ENCODE measurements at regions not wholly inside any gene's neighbourhood (a gene's known extent, or its start where the extent isn't known, plus 50 kb on each side); places are given as distances from the start of the nearest gene placed in this dataset.

DNA sequence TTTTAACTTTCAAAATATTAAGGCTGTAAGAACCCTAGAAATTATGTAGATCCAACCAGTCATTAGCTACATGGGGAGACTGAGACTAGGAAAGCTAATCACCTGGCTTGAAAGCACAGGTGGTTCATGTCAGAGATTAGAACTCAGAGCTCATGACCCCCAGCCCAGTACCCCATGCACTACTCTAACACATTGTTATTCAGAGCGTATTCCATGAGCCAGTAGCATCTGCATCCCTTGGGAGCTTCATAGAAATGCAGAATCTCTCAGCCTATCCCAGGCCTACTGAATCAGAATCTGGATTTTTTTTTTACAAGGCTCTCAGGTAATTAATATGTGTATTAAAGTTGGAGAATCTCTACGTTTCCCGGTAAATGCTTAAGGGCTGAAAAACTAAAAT, 161.7 kb downstream of the BTG1 start:
- no peaks in the 10 kb centered on the region for H3F3A ChIP-seq (ENCODE audit: insufficient read depth)
- H3K36me3 ChIP-seq (ENCODE audit: low read length): no peaks in the 10 kb centered on the region
- TF ChIP-seq, protein P1, sequence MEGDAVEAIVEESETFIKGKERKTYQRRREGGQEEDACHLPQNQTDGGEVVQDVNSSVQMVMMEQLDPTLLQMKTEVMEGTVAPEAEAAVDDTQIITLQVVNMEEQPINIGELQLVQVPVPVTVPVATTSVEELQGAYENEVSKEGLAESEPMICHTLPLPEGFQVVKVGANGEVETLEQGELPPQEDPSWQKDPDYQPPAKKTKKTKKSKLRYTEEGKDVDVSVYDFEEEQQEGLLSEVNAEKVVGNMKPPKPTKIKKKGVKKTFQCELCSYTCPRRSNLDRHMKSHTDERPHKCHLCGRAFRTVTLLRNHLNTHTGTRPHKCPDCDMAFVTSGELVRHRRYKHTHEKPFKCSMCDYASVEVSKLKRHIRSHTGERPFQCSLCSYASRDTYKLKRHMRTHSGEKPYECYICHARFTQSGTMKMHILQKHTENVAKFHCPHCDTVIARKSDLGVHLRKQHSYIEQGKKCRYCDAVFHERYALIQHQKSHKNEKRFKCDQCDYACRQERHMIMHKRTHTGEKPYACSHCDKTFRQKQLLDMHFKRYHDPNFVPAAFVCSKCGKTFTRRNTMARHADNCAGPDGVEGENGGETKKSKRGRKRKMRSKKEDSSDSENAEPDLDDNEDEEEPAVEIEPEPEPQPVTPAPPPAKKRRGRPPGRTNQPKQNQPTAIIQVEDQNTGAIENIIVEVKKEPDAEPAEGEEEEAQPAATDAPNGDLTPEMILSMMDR (IDR thresholded peaks at IDR 0.05; ENCODE audit: insufficient read depth, low read length, poor library complexity, severe bottlenecking): no peak
- TF ChIP-seq EZH2phosphoT487 (conservative IDR thresholded peaks at IDR 0.05; ENCODE audit: low read length): no peak
- no peak overlapping the region for H3K4me3 ChIP-seq (ENCODE audit: insufficient read depth, low read length, poor library complexity, severe bottlenecking)
- no peaks in the 10 kb centered on the region for H3K9me3 ChIP-seq (ENCODE audit: insufficient read depth, low read length)
- no peaks in the 10 kb centered on the region for H4K20me1 ChIP-seq (ENCODE audit: low read depth, low read length)
- H3K9me2 ChIP-seq (replicated peaks; ENCODE audit: insufficient read depth, low read length): no peaks in the 10 kb centered on the region
- no peaks in the 10 kb centered on the region for H3K79me2 ChIP-seq (ENCODE audit: insufficient read depth, low read length)
- no peak overlapping the region for H3K27ac ChIP-seq (ENCODE audit: low read depth, low read length)
- no peak overlapping the region for H3K9ac ChIP-seq (ENCODE audit: low read length)
- H3K4me2 ChIP-seq (ENCODE audit: low read depth, low read length, poor library complexity, severe bottlenecking): no peak overlapping the region
- no peak overlapping the region for H2AFZ ChIP-seq (ENCODE audit: low read depth, low read length, severe bottlenecking)
- H3K27me3 ChIP-seq (ENCODE audit: low read length): no peaks in the 10 kb centered on the region

DNA sequence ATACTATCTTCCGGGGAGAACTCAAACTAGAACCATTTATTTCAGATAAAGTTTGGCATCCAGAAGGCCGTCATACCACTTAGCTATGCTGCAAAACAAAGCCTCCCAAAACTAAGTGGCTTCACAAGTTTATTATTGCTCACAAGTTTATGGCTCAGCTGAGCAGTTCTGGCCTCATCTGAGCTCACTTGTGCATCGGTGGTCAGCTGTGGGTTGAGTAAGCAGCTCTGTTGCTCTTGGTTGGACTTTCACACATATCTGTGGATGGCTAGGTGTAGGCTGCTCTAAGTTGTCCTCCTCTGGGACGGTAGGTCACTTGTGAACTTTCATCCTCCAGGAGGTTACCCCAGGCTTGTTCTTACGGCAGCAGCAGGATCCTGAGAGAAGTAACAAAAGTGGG, 162.7 kb downstream of the BTG1 start:
- no peak overlapping the region for H3K9ac ChIP-seq (ENCODE audit: low read length)
- no peak overlapping the region for H3K4me3 ChIP-seq (ENCODE audit: insufficient read depth, low read length, poor library complexity, severe bottlenecking)
- H3K36me3 ChIP-seq (ENCODE audit: low read length): no peaks in the 10 kb centered on the region
- H3K27ac ChIP-seq (ENCODE audit: low read depth, low read length): no peak overlapping the region
- H2AFZ ChIP-seq (ENCODE audit: low read depth, low read length, severe bottlenecking): no peak overlapping the region
- no peaks in the 10 kb centered on the region for H3K9me3 ChIP-seq (ENCODE audit: insufficient read depth, low read length)
- H3K9me2 ChIP-seq (replicated peaks; ENCODE audit: insufficient read depth, low read length): no peaks in the 10 kb centered on the region
- TF ChIP-seq, protein P1 (IDR thresholded peaks at IDR 0.05; ENCODE audit: insufficient read depth, low read length, poor library complexity, severe bottlenecking): no peak
- no peak for TF ChIP-seq EZH2phosphoT487 (conservative IDR thresholded peaks at IDR 0.05; ENCODE audit: low read length)
- no peak overlapping the region for H3K4me2 ChIP-seq (ENCODE audit: low read depth, low read length, poor library complexity, severe bottlenecking)
- H3F3A ChIP-seq (ENCODE audit: insufficient read depth): no peaks in the 10 kb centered on the region
- no peaks in the 10 kb centered on the region for H3K79me2 ChIP-seq (ENCODE audit: insufficient read depth, low read length)
- no peaks in the 10 kb centered on the region for H4K20me1 ChIP-seq (ENCODE audit: low read depth, low read length)
- H3K27me3 ChIP-seq (ENCODE audit: low read length): no peaks in the 10 kb centered on the region

DNA sequence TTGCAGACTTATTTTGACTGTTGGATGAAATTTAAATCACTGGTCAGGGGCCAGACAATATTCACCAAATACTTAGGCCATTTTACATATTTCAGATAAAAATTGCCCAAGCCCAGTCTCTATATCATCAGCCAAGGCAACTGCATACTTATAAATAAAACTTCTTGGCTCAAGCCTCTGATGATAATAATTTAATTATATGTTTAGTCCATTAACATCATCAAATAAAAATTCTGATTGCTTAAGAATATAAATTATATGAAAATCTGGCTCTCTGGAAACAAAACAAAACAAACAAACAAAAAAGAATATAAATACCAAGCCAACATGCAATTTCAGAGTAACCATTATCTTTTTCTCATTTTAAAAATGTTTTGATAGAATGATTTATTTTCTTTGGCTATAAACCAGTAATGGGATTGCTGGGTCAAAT, 165.2 kb downstream of the BTG1 start:
- Histone ChIP-seq H3K79me2 (ENCODE audit: insufficient read depth, low read length) (no peaks in the 10 kb centered on the region), H3F3A (ENCODE audit: insufficient read depth) (no peaks in the 10 kb centered on the region), H3K36me3 (ENCODE audit: low read length) (no peaks in the 10 kb centered on the region), H3K9me3 (ENCODE audit: insufficient read depth, low read length) (no peaks in the 10 kb centered on the region), H3K4me2 (ENCODE audit: low read depth, low read length, poor library complexity, severe bottlenecking) (no peak overlapping the region), H3K9ac (ENCODE audit: low read length) (no peak overlapping the region), H3K27ac (ENCODE audit: low read depth, low read length) (no peak overlapping the region), H3K27me3 (ENCODE audit: low read length) (no peaks in the 10 kb centered on the region), H3K9me2 (replicated peaks; ENCODE audit: insufficient read depth, low read length) (no peaks in the 10 kb centered on the region), H3K4me3 (ENCODE audit: insufficient read depth, low read length, poor library complexity, severe bottlenecking) (no peak overlapping the region), H4K20me1 (ENCODE audit: low read depth, low read length) (no peaks in the 10 kb centered on the region), H2AFZ (ENCODE audit: low read depth, low read length, severe bottlenecking) (no peak overlapping the region)
- TF ChIP-seq, protein P1 (IDR thresholded peaks at IDR 0.05; ENCODE audit: insufficient read depth, low read length, poor library complexity, severe bottlenecking): no peak
- TF ChIP-seq EZH2phosphoT487 (conservative IDR thresholded peaks at IDR 0.05; ENCODE audit: low read length): no peak

Data from SU-DHL-6 (cell line).